ENCODE measurements at regions not wholly inside any gene's neighbourhood (a gene's known extent, or its start where the extent isn't known, plus 50 kb on each side); places are given as distances from the start of the nearest gene placed in this dataset.
"Not testable (repeated sequence)": the region's sequence is repeated elsewhere in the genome, so short reads cannot be mapped to it uniquely, and the experiment has no call there.

DNA sequence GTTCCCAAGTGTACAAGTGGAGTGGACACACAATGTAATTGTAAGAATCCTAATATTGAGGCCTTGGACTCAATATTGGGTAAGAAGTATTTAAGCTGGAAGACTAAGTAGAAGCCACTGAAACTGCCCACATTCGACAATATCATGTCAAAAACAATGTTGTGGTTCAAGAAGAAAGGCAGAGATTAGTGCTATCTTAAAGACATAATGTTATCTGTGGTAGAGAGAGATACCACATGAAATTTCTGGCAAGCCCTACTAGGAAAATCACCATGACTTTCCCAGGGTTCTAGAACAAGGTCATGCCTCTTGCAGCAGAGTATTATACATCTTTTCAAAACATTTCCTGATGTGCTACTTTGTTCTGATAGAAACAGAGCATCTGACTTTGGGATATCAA, 192.6 kb downstream of the RAP2B start:
- Histone ChIP-seq H3K4me3 (ENCODE audit: low read depth in 1 of 3, low read length in 3 of 3) (no peak overlapping the region), H3K27ac (ENCODE audit: low read depth in 1 of 3, low read length in 2 of 3) (no peak overlapping the region), H3K27me3 (ENCODE audit: control insufficient read depth in 3 of 3, insufficient read depth in 3 of 3, low read length in 3 of 3) (no peaks in the 10 kb centered on the region), H3K36me3 (ENCODE audit: control insufficient read depth in 3 of 3, insufficient read depth in 2 of 3, low read depth in 1 of 3, low read length in 3 of 3) (no peaks in the 10 kb centered on the region), H3K4me1 (ENCODE audit: control insufficient read depth in 3 of 3, insufficient read depth in 2 of 3, low read depth in 1 of 3, low read length in 2 of 3) (no peaks in the 10 kb centered on the region), H3K9me3 (ENCODE audit: control insufficient read depth in 2 of 2, insufficient read depth in 1 of 2, low read depth in 1 of 2, low read length in 1 of 2) (no peaks in the 10 kb centered on the region)
- FAIRE-seq (no peak), DNase-seq (no peak)
- 4 to 49% (median 14%) methylated on average over 1 of the region's 1 CpG for WGBS, 3 donors

DNA sequence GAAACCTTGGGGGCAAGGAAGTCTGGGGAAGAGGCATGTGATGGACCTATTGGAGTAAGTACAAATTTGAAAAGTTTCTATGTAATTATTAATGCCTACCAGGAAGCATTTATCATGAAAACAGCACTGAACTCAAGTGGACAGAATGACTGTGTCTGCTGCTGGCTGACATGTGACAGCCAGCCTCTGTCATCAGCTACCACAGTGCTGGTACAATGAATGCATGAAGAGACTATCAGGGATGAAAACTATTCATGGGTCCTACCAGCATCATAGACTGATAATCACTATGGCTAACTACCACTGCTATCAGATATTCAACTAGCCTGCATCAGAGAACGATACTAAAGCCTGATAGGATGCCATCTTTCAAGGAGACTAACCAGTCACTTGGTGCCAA, 193.5 kb downstream of the RAP2B start:
- 72 to 84% (median 81%) methylated on average over 1 of the region's 1 CpG for whole genome bisulfite sequencing, 3 donors
- Histone ChIP-seq H3K27ac (ENCODE audit: low read depth in 1 of 3, low read length in 2 of 3) (no peak overlapping the region), H3K4me3 (ENCODE audit: low read depth in 1 of 3, low read length in 3 of 3) (no peak overlapping the region), H3K36me3 (ENCODE audit: control insufficient read depth in 3 of 3, insufficient read depth in 2 of 3, low read depth in 1 of 3, low read length in 3 of 3) (no peaks in the 10 kb centered on the region), H3K9me3 (ENCODE audit: control insufficient read depth in 2 of 2, insufficient read depth in 1 of 2, low read depth in 1 of 2, low read length in 1 of 2) (no peaks in the 10 kb centered on the region), H3K27me3 (ENCODE audit: control insufficient read depth in 3 of 3, insufficient read depth in 3 of 3, low read length in 3 of 3) (no peaks in the 10 kb centered on the region), H3K4me1 (ENCODE audit: control insufficient read depth in 3 of 3, insufficient read depth in 2 of 3, low read depth in 1 of 3, low read length in 2 of 3) (no peaks in the 10 kb centered on the region)
- no peak for DNase-seq
- no peak for FAIRE-seq

GRCh38 chr3:153356908-153357307, 194.9 kb downstream of the RAP2B start:
- FAIRE-seq: no peak
- 66 to 77% (median 73%) methylated on average over 2 of the region's 2 CpGs for WGBS, 3 donors

DNA sequence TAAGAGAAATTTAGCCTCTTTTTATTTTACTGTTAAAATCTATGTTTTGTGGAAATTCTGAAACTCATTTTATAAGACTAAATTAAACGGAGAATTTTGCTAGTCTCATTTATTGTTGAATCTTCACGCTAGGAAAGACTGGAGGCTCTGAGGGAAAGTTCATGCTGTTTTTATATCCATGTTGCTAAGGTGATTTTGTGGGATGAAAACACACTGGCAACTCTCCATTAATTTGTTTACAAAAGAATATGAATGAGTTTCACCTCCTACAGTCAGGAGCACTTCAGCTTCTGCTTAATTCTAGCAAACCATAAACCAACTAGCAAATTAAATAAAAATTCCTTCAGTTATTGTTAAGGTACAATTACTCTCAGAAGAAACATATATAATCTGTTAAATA, 195.4 kb downstream of the RAP2B start:
- no peak overlapping the region for H3K4me3 ChIP-seq (ENCODE audit: low read depth in 1 of 3, low read length in 3 of 3)
- H3K4me1 ChIP-seq (ENCODE audit: control insufficient read depth in 3 of 3, insufficient read depth in 2 of 3, low read depth in 1 of 3, low read length in 2 of 3): no peaks in the 10 kb centered on the region
- no peaks in the 10 kb centered on the region for H3K27me3 ChIP-seq (ENCODE audit: control insufficient read depth in 3 of 3, insufficient read depth in 3 of 3, low read length in 3 of 3)
- H3K36me3 ChIP-seq (ENCODE audit: control insufficient read depth in 3 of 3, insufficient read depth in 2 of 3, low read depth in 1 of 3, low read length in 3 of 3): no peaks in the 10 kb centered on the region
- FAIRE-seq: no peak
- no peak for DNase-seq
- WGBS, 3 donors: 78 to 85% (median 84%) methylated on average over 2 of the region's 2 CpGs
- H3K27ac ChIP-seq (ENCODE audit: low read depth in 1 of 3, low read length in 2 of 3): no peak overlapping the region
- no peaks in the 10 kb centered on the region for H3K9me3 ChIP-seq (ENCODE audit: control insufficient read depth in 2 of 2, insufficient read depth in 1 of 2, low read depth in 1 of 2, low read length in 1 of 2)

More at GRCh38 chr3:153356908-153357307, 194.9 kb downstream of the RAP2B start:
- DNase-seq: no peak
- H3K27me3 ChIP-seq (ENCODE audit: control insufficient read depth in 3 of 3, insufficient read depth in 3 of 3, low read length in 3 of 3): no peaks in the 10 kb centered on the region
- no peaks in the 10 kb centered on the region for H3K9me3 ChIP-seq (ENCODE audit: control insufficient read depth in 2 of 2, insufficient read depth in 1 of 2, low read depth in 1 of 2, low read length in 1 of 2)
- H3K27ac ChIP-seq (ENCODE audit: low read depth in 1 of 3, low read length in 2 of 3): no peak overlapping the region
- H3K4me3 ChIP-seq (ENCODE audit: low read depth in 1 of 3, low read length in 3 of 3): no peak overlapping the region
- H3K4me1 ChIP-seq (ENCODE audit: control insufficient read depth in 3 of 3, insufficient read depth in 2 of 3, low read depth in 1 of 3, low read length in 2 of 3): no peaks in the 10 kb centered on the region
- H3K36me3 ChIP-seq (ENCODE audit: control insufficient read depth in 3 of 3, insufficient read depth in 2 of 3, low read depth in 1 of 3, low read length in 3 of 3): no peaks in the 10 kb centered on the region

DNA sequence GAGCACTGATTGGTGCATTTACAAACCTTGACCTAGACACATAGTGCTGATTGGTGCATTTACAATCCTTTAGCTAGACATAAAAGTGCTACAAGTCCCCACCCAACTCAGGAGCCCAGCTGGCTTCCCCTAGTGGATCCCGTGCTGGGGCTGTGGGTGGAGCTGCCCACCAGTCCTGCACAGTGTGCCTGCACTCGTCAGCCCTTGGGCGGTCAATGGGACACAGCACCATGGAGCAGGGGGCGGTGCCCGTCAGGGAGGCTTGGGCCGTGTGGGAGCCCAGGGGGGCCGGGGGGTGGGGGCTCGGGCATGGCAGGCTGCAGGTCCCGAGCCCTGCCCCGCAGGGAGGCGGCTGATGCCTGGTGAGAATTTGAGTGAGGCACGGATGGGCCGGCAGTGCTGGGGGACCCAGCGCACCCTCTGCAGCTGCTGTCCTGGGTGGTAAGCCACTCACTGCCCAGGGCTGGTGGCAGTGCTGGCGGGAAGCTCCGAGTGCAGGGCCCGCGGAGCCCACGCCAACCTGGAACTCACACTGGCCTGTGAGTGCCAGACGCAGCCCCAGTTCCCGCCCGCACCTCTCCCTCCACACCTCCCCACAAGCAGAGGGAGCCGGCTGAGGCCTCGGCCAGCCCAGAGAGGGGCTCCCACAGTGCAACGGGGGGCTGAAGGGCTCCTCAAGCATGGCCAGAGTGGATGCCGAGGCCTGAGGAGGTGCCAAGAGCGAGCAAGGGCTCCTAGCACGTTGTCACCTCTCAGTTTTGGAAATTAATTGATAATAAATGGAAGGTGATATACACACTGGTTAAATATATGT, 207.7 kb downstream of the RAP2B start:
- no peaks in the 10 kb centered on the region for H3K36me3 ChIP-seq (ENCODE audit: control insufficient read depth in 3 of 3, insufficient read depth in 2 of 3, low read depth in 1 of 3, low read length in 3 of 3)
- no peak overlapping the region for H3K4me3 ChIP-seq (ENCODE audit: low read depth in 1 of 3, low read length in 3 of 3)
- H3K4me1 ChIP-seq (ENCODE audit: control insufficient read depth in 3 of 3, insufficient read depth in 2 of 3, low read depth in 1 of 3, low read length in 2 of 3): no peaks in the 10 kb centered on the region
- no peak for DNase-seq
- WGBS, 3 donors: 88 to 92% (median 88%) methylated on average over 21 to 28 of the region's 28 CpGs
- H3K9me3 ChIP-seq (ENCODE audit: control insufficient read depth in 2 of 2, insufficient read depth in 1 of 2, low read depth in 1 of 2, low read length in 1 of 2): peaks cover 0 to 13% of the 10 kb centered on the region in 2 donors
- no peak overlapping the region for H3K27ac ChIP-seq (ENCODE audit: low read depth in 1 of 3, low read length in 2 of 3)
- H3K27me3 ChIP-seq (ENCODE audit: control insufficient read depth in 3 of 3, insufficient read depth in 3 of 3, low read length in 3 of 3): peaks cover 0 to 2% (median 0%) of the 10 kb centered on the region in 3 donors
- FAIRE-seq: no peak

DNA sequence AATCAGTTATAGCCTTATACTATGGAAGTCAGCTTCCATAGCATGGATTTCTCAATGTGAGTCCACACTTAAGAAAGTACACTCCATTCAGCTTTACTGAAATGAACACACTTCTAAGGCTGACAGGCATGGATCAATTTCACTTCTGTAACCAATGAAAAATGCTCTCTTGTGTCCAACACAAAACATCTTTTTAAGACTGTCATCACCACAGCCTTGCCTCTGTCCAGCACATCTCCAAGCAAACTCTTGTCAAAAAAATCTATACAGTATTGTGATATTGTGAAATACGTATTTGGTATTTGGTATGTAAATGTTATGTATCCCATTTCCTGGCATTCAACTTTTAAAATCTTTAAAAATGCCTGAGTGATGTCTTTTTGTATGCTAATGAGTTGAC, 208.7 kb downstream of the RAP2B start:
- WGBS, 3 donors: 85 to 94% (median 89%) methylated on average over 1 of the region's 1 CpG
- Histone ChIP-seq H3K27me3 (ENCODE audit: control insufficient read depth in 3 of 3, insufficient read depth in 3 of 3, low read length in 3 of 3) (peaks cover 0 to 2% (median 0%) of the 10 kb centered on the region in 3 donors), H3K36me3 (ENCODE audit: control insufficient read depth in 3 of 3, insufficient read depth in 2 of 3, low read depth in 1 of 3, low read length in 3 of 3) (no peaks in the 10 kb centered on the region), H3K27ac (ENCODE audit: low read depth in 1 of 3, low read length in 2 of 3) (no peak overlapping the region), H3K9me3 (ENCODE audit: control insufficient read depth in 2 of 2, insufficient read depth in 1 of 2, low read depth in 1 of 2, low read length in 1 of 2) (peaks cover 0 to 13% of the 10 kb centered on the region in 2 donors), H3K4me1 (ENCODE audit: control insufficient read depth in 3 of 3, insufficient read depth in 2 of 3, low read depth in 1 of 3, low read length in 2 of 3) (no peaks in the 10 kb centered on the region), H3K4me3 (ENCODE audit: low read depth in 1 of 3, low read length in 3 of 3) (no peak overlapping the region)
- DNase-seq (no peak), FAIRE-seq (no peak)

- Histone ChIP-seq H3K27ac (ENCODE audit: low read depth in 1 of 3, low read length in 2 of 3) (no peak overlapping the region), H3K4me3 (ENCODE audit: low read depth in 1 of 3, low read length in 3 of 3) (no peak overlapping the region), H3K27me3 (ENCODE audit: control insufficient read depth in 3 of 3, insufficient read depth in 3 of 3, low read length in 3 of 3) (peaks cover 0 to 2% (median 0%) of the 10 kb centered on the region in 3 donors), H3K36me3 (ENCODE audit: control insufficient read depth in 3 of 3, insufficient read depth in 2 of 3, low read depth in 1 of 3, low read length in 3 of 3) (no peaks in the 10 kb centered on the region), H3K9me3 (ENCODE audit: control insufficient read depth in 2 of 2, insufficient read depth in 1 of 2, low read depth in 1 of 2, low read length in 1 of 2) (peaks cover 0 to 13% of the 10 kb centered on the region in 2 donors), H3K4me1 (ENCODE audit: control insufficient read depth in 3 of 3, insufficient read depth in 2 of 3, low read depth in 1 of 3, low read length in 2 of 3) (no peaks in the 10 kb centered on the region)
- WGBS, 3 donors: 82 to 88% (median 87%) methylated on average over 5 of the region's 5 CpGs
- DNase-seq (no peak), FAIRE-seq (no peak)
Observed at GRCh38 chr3:153372326-153372725, 210.3 kb downstream of the RAP2B start.

DNA sequence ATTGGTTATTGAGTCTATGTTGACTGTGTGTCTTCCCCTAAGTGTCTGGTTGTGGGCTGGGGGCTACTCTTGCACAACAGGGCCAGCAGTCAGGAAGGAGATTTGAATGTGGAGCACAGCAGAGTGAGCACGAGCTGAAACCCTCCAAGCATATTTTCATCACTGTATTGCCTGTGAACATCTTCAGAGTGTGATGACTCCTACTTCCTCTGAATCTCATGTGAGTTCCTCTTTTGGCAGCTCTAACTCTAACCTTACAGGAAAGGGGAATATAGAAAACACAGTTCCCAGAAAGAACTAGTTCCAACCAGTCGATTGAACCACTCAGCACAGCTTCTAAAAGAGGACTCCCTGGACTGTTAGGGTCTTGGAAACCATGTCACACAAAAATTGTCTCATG, 211.6 kb downstream of the RAP2B start:
- Histone ChIP-seq H3K4me1 (ENCODE audit: control insufficient read depth in 3 of 3, insufficient read depth in 2 of 3, low read depth in 1 of 3, low read length in 2 of 3) (no peaks in the 10 kb centered on the region), H3K27ac (ENCODE audit: low read depth in 1 of 3, low read length in 2 of 3) (no peak overlapping the region), H3K4me3 (ENCODE audit: low read depth in 1 of 3, low read length in 3 of 3) (no peak overlapping the region), H3K9me3 (ENCODE audit: control insufficient read depth in 2 of 2, insufficient read depth in 1 of 2, low read depth in 1 of 2, low read length in 1 of 2) (peaks cover 0 to 10% of the 10 kb centered on the region in 2 donors), H3K36me3 (ENCODE audit: control insufficient read depth in 3 of 3, insufficient read depth in 2 of 3, low read depth in 1 of 3, low read length in 3 of 3) (no peaks in the 10 kb centered on the region), H3K27me3 (ENCODE audit: control insufficient read depth in 3 of 3, insufficient read depth in 3 of 3, low read length in 3 of 3) (peaks cover 0 to 2% (median 0%) of the 10 kb centered on the region in 3 donors)
- no peak for FAIRE-seq
- 51 to 58% (median 55%) methylated on average over 2 of the region's 2 CpGs for WGBS, 3 donors
- DNase-seq: no peak

GRCh38 chr3:153378366-153378765, 216.3 kb downstream of the RAP2B start:
- not testable (repeated sequence) for H3K27ac ChIP-seq (ENCODE audit: low read depth in 1 of 3, low read length in 2 of 3); H3K9me3 ChIP-seq (ENCODE audit: control insufficient read depth in 2 of 2, insufficient read depth in 1 of 2, low read depth in 1 of 2, low read length in 1 of 2); H3K36me3 ChIP-seq (ENCODE audit: control insufficient read depth in 3 of 3, insufficient read depth in 2 of 3, low read depth in 1 of 3, low read length in 3 of 3); H3K4me1 ChIP-seq (ENCODE audit: control insufficient read depth in 3 of 3, insufficient read depth in 2 of 3, low read depth in 1 of 3, low read length in 2 of 3); DNase-seq; FAIRE-seq; H3K4me3 ChIP-seq (ENCODE audit: low read depth in 1 of 3, low read length in 3 of 3); H3K27me3 ChIP-seq (ENCODE audit: control insufficient read depth in 3 of 3, insufficient read depth in 3 of 3, low read length in 3 of 3)
- WGBS, 3 donors: 93 to 94% (median 94%) methylated on average over 8 to 24 of the region's 24 CpGs
